Uterus (tissue), 2 donors: ENCODE measurements at regions not wholly inside any gene's neighbourhood (a gene's known extent, or its start where the extent isn't known, plus 50 kb on each side); places are given as distances from the start of the nearest gene placed in this dataset.

Experiments used
- CTCF ChIP-seq, 4 experiments: fragments of 200-600 bp in 2 of 4; fragments of 450-650 bp in 2 of 4; sonication (generic) in 2 of 4; IDR thresholded peaks; one replicate each; pipeline ENCODE4 v1.5.1; 2016 to 2019; ENCODE audit warnings: antibody characterized with exemption in 4 of 4, mild to moderate bottlenecking in 2 of 4, moderate library complexity in 1 of 4
- POLR2A ChIP-seq, 2 donors: fragments of 450-650 bp; IDR thresholded peaks; one replicate each; pipeline ENCODE4 v1.6.1; 2016; ENCODE audit warnings: antibody characterized with exemption in 2 of 2, mild to moderate bottlenecking in 1 of 2, moderate library complexity in 1 of 2

- TF ChIP-seq POLR2A (IDR thresholded peaks at IDR 0.05) (no peak), CTCF (IDR thresholded peaks at IDR 0.05) (no peak)
Measured at GRCh38 chr5:4929092-4929655, 211.0 kb upstream of the ADAMTS16 start.
